HEK293T (cell line): ENCODE measurements at regions not wholly inside any gene's neighbourhood (a gene's known extent, or its start where the extent isn't known, plus 50 kb on each side); places are given as distances from the start of the nearest gene placed in this dataset.

Source experiments
- ARNT ChIP-seq: fragments of 450-650 bp; IDR thresholded peaks from 2 replicates; pipeline ENCODE4 v1.6.1; 2017; ENCODE audit warnings: mild to moderate bottlenecking
- BHLHE40 ChIP-seq: fragments of 450-650 bp; IDR thresholded peaks from 2 replicates; pipeline ENCODE4 v1.6.1; 2016; ENCODE audit warnings: mild to moderate bottlenecking, moderate library complexity, borderline replicate concordance
- ELF4 ChIP-seq: fragments of 450-650 bp; IDR thresholded peaks from 2 replicates; pipeline ENCODE4 v1.6.1; 2017; ENCODE audit warnings: antibody characterized with exemption
- FOXA1 ChIP-seq: fragments of 450-650 bp; IDR thresholded peaks from 2 replicates; pipeline ENCODE4 v1.6.1; 2016; ENCODE audit warnings: mild to moderate bottlenecking
- FOXK2 ChIP-seq: fragments of 450-650 bp; IDR thresholded peaks from 2 replicates; pipeline ENCODE4 v1.6.1; 2016; ENCODE audit warnings: mild to moderate bottlenecking
- FOXM1 ChIP-seq: fragments of 450-650 bp; IDR thresholded peaks from 2 replicates; pipeline ENCODE4 v1.6.1; 2017; ENCODE audit warnings: mild to moderate bottlenecking, borderline replicate concordance
- HDGF ChIP-seq: fragments of 450-650 bp; IDR thresholded peaks from 2 replicates; pipeline ENCODE4 v1.6.1; 2017; ENCODE audit warnings: antibody characterized with exemption, borderline replicate concordance
- L3MBTL2 ChIP-seq: fragments of 450-650 bp; conservative IDR thresholded peaks from 2 replicates; pipeline ENCODE4 v1.6.1; 2016; ENCODE audit warnings: mild to moderate bottlenecking
- PKNOX1 ChIP-seq: fragments of 450-650 bp; IDR thresholded peaks from 2 replicates; pipeline ENCODE4 v1.6.1; 2016
- SP1 ChIP-seq: fragments of 450-650 bp; IDR thresholded peaks from 2 replicates; pipeline ENCODE4 v1.6.1; 2017
- SUZ12 ChIP-seq: fragments of 450-650 bp; IDR thresholded peaks from 2 replicates; pipeline ENCODE4 v1.6.1; 2016; ENCODE audit warnings: mild to moderate bottlenecking
- ZNF384 ChIP-seq: fragments of 450-650 bp; IDR thresholded peaks from 2 replicates; pipeline ENCODE4 v1.6.1; 2016

GRCh38 chr6:98590136-98590681, 244.2 kb upstream of the POU3F2 start:
- TF ChIP-seq SUZ12 (no peak), ZNF384 (no peak), FOXK2 (no peak), SP1 (no peak), BHLHE40 (no peak), HDGF (no peak), FOXA1 (no peak), PKNOX1 (no peak), ELF4 (no peak), ARNT (no peak), FOXM1 (no peak), L3MBTL2 (no peak)
